ENCODE measurements at regions not wholly inside any gene's neighbourhood (a gene's known extent, or its start where the extent isn't known, plus 50 kb on each side); places are given as distances from the start of the nearest gene placed in this dataset.

- DNase-seq: no peak
Observed at GRCh38 chr4:138078751-138079520, 163.2 kb downstream of the SLC7A11 start.

- DNase-seq: no peak
Observed at GRCh38 chr4:138078253-138078652, 163.9 kb downstream of the SLC7A11 start.

- no peak for DNase-seq
Observed at GRCh38 chr4:138076561-138076960, 165.6 kb downstream of the SLC7A11 start.

GRCh38 chr4:138070816-138071215 lies 171.3 kb downstream of the SLC7A11 start:
- DNase-seq: no peak

- no peak for DNase-seq
Observed at GRCh38 chr4:138063581-138063980, 178.6 kb downstream of the SLC7A11 start.

- DNase-seq: no peak
Observed at GRCh38 chr4:138062929-138063328, 179.2 kb downstream of the SLC7A11 start.

GRCh38 chr4:138056541-138056940 lies 185.6 kb downstream of the SLC7A11 start:
- no peak for DNase-seq

GRCh38 chr4:138055890-138056289 lies 186.3 kb downstream of the SLC7A11 start:
- no peak for DNase-seq

- DNase-seq: no peak
Observed at GRCh38 chr4:138053641-138054301, 188.4 kb downstream of the SLC7A11 start.

- no peak for DNase-seq
Observed at GRCh38 chr4:138052806-138053632, 189.1 kb downstream of the SLC7A11 start.

GRCh38 chr4:138051157-138051556 lies 191.0 kb downstream of the SLC7A11 start:
- no peak for DNase-seq

- DNase-seq: peak; percentile 51
Observed at GRCh38 chr4:138050601-138051000, 191.5 kb downstream of the SLC7A11 start.

GRCh38 chr4:138049355-138049754 lies 192.8 kb downstream of the SLC7A11 start:
- DNase-seq: no peak

GRCh38 chr4:138047290-138047689 lies 194.9 kb downstream of the SLC7A11 start:
- no peak for DNase-seq

GRCh38 chr4:138045036-138045435 lies 197.1 kb downstream of the SLC7A11 start:
- DNase-seq: no peak

GRCh38 chr4:138039010-138039409 lies 203.1 kb downstream of the SLC7A11 start:
- no peak for DNase-seq

- DNase-seq: no peak
Observed at GRCh38 chr4:138037696-138038095, 204.5 kb downstream of the SLC7A11 start.

GRCh38 chr4:138035781-138036258 lies 206.3 kb downstream of the SLC7A11 start:
- DNase-seq: peak; percentile 43

GRCh38 chr4:138034871-138035270 lies 207.3 kb downstream of the SLC7A11 start:
- no peak for DNase-seq

- DNase-seq: no peak
Observed at GRCh38 chr4:138032222-138032621, 209.9 kb downstream of the SLC7A11 start.

- no peak for DNase-seq
Observed at GRCh38 chr4:138030375-138030774, 211.8 kb downstream of the SLC7A11 start.

GRCh38 chr4:138028923-138029322 lies 213.2 kb downstream of the SLC7A11 start:
- DNase-seq: no peak

GRCh38 chr4:138021139-138021830 lies 220.9 kb downstream of the SLC7A11 start:
- DNase-seq: no peak
